ENCODE measurements at regions not wholly inside any gene's neighbourhood (a gene's known extent, or its start where the extent isn't known, plus 50 kb on each side); places are given as distances from the start of the nearest gene placed in this dataset.
"Not testable (repeated sequence)": the region's sequence is repeated elsewhere in the genome, so short reads cannot be mapped to it uniquely, and the experiment has no call there.

- no peak for DNase-seq
Measured at GRCh38 chr6:69623357-69623756, 173.5 kb downstream of the LMBRD1 start.

- DNase-seq, result no peak
Measured at GRCh38 chr6:69622924-69623323, 173.9 kb downstream of the LMBRD1 start.

GRCh38 chr6:69622230-69622629 lies 174.6 kb downstream of the LMBRD1 start:
- DNase-seq, result no peak

- no peak for DNase-seq
Measured at GRCh38 chr6:69617163-69617562, 179.6 kb downstream of the LMBRD1 start.

DNA sequence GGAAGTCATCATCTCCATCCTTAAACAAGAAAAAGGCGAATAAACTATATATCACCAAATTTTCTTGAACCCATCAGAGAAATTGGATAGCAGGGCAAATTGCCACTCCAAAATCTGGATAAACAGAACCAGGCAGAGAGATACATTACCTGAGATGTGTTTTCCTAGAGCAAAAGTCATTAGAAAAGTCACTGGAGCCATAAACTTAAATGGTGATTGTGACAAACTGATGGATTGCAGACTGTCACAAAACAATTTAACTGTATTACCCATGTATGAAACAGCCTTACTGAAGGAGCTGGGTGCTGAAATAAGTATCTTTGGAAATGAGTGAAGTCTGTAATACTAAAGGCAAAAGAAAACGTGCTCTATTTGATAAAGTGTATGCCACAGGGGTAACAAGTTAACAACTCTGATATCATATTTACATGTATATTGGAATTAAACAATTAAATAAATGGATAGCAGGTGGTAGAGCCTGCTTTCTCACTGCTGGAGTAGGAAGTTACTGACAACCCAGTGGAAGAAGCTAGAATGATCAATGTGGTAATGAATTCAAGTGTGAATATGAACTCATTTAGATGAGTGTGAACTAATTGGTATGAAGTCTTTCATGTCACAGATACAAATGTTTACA lies 186.9 kb downstream of the LMBRD1 start:
- DNase-seq, result no peak

DNA sequence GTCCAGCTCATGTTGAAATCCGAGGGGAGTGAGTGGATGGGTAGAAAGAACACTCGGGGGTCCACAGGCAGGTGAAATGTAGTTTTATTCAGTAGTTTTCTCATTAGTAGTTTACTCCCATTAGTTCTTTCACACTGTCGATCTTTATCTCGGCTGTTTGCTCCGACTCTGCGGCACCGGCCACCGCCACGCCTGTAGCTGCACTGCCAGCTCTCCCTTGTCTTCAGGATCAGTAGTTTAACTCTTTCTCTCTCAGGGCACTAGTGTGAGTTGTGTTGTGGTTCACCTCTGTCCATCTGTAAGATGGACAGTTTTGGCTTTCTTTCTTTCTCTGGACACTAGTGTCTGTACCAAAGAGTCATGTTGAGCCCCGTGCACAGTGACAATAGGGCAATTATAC lies 195.7 kb downstream of the LMBRD1 start:
- no peak for DNase-seq

DNA sequence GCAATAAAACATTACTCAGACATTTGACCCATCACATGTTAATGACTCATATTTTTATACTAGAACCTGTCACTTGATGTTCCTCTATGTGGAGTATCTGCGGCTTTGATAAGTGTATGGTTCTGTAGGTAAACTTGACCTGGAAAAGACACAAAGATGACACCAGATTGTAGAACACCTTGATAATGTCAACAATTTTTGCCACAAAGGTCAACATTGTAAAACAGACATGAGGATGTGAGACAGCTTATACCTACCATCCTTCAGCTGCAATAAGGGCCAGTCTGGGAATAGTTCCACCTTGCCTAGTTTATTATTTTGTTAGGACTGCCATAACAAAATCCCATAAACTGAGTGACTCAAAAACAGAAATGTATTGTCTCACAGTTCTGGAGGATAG lies 202.4 kb downstream of the LMBRD1 start:
- no peak for DNase-seq

GRCh38 chr6:69593706-69594105 lies 203.1 kb downstream of the LMBRD1 start:
- no peak for DNase-seq

DNA sequence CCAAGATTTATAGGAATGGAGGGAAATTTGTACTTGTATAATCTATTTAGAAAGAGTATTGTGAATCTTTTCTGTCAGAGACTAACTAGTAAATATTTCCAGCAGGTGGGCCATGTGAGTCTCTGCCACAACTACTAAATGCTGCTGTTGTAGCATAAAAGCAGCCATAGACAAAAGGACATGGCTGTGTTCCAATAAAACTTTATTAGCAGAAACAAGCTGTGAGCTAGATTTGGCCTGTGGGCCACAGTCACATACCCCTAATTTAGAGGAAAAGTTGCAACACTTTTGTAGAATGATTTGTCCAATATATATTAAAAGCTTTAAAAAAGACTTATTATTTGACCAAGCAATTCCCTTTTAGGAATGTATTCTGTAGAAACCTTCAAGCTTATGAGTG lies 207.2 kb downstream of the LMBRD1 start:
- no peak for DNase-seq

DNA sequence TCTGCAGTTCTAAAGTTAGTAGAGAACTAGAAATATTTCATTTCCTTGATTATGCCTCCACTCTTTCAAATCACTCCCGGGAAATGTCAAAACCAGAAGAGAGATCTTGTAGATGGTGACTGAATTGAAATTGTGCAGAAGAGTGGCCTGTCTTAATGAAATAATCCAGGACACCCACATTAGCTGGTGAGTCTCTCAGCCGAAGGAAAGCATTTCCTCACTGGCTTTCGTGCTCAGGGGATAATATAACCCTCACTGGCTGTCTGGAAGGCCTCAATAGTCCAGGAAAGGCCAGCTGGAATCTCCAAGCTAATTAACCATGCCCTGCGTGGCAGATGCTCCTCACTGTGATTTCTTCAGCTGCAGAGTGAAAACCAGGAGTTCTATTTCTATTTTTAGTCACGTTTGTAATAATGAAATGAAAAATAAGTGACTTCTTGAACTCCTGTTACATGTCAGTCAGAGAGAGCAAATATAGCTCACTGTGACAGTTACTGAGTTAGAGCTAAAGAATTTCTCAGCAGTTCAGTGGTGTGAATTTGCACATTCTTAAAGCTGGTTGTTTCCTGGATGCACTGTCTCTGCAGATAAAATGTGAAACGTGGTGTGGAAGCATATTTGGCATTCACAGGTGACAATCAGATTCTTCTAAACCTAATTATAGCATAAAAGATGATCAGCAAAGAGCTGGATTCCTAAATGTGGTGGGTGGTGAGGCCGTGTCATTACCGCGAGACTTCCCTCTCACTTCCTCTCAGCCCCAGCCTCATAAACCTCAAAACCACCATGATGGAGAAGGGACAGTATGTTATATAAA lies 211.7 kb downstream of the LMBRD1 start:
- DNase-seq, result peak; percentile 51

DNA sequence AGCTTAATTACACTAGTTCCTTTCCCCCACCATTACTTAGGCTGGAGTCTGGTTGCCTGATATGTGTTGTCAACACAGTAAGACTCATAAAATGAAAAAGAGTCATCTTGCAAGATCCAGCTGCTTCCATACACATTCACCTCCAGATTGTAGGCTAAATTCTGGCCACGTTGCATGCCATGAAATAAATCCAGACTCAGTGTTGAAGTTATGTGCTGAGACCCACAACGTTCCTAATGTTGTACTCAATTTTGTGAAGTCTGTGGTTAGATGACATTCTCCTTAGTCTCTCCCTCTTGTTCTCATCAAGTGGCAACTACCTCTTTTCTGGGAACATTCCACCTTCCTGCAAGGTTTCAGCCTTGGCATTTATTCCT lies 212.3 kb downstream of the LMBRD1 start:
- no peak for DNase-seq

- no peak for DNase-seq
Measured at GRCh38 chr6:69581581-69581980, 215.2 kb downstream of the LMBRD1 start.

DNA sequence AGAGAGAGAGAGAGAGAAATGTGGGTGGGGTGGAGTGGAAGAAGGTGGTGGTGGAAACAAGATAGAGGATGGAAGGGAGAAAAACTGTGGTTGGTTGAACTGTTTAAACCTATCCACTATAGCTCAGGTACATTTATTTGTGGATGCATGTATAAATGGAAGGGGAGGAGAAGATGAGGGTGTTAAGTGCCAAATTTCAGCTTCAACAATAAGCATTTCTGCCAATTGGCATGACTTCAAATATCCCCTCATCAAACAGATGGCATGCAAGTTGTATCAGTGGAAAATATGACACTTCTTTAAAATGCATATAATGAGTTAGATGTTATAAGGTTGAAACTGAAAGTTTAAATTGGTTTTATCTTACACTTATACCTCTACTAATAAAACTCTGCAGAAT lies 216.1 kb downstream of the LMBRD1 start:
- DNase-seq, result no peak

GRCh38 chr6:69578361-69578890 lies 218.4 kb downstream of the LMBRD1 start:
- DNase-seq, result no peak

GRCh38 chr6:69571234-69571633 lies 225.6 kb downstream of the LMBRD1 start:
- DNase-seq, result no peak

DNA sequence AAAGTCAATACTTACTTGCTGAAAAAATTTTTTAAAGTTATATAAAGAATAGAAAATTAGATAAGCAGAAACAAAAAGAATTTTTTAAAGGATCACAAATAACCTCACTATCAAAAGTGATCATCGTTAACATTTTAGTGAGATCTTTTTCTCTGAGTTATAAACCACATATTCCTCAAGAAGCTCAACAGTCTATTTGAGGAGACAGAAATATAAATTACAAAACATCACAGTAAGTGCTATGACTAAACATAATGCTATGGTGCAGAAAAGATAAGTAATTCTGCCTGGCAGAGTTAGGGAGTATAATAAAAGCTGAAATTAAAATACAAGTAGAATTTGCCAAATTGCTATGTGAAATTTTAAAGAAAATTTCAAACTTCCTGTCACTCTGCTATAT lies 226.7 kb downstream of the LMBRD1 start:
- no peak for DNase-seq

DNA sequence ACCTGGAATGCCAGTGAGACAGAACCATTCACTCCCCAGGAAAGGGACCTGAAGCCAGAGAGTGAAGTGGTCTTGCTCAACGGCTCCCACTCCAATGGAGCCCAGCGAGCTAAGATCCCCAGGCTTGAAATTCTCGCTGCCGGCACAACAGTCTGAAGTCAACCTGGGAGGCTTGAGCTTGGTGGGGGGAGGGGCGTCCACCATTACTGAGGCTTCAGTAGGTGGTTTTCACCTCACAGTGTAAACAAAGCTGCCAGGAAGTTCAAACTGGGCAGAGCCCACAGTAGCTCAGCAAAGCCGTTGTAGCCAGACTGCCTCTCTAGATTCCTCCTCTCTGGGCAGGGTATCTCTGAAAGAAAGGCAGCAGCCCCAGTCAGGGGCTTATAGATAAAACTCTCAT lies 236.2 kb downstream of the LMBRD1 start:
- not testable (repeated sequence) for DNase-seq

- no peak for DNase-seq
Measured at GRCh38 chr6:69555088-69555638, 241.6 kb downstream of the LMBRD1 start.

DNA sequence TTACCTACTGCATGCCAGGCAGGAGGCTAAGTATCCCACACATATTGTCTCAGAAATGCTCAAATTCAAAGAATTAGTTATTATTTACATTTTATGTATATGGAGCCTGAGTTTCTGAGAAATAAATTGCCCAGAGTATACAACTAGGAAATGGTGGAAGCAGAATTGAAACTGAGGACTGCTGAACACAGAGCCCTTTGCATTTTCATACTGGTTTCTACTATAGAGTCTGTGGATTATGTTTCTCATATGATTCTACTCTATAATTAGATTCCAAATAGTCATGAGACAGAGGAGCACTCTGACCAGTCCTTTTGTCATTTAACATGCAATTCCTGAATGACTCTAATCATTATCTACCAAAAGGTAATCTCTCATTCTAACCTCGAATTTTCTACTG lies 254.3 kb downstream of the LMBRD1 start:
- DNase-seq, result no peak

DNA sequence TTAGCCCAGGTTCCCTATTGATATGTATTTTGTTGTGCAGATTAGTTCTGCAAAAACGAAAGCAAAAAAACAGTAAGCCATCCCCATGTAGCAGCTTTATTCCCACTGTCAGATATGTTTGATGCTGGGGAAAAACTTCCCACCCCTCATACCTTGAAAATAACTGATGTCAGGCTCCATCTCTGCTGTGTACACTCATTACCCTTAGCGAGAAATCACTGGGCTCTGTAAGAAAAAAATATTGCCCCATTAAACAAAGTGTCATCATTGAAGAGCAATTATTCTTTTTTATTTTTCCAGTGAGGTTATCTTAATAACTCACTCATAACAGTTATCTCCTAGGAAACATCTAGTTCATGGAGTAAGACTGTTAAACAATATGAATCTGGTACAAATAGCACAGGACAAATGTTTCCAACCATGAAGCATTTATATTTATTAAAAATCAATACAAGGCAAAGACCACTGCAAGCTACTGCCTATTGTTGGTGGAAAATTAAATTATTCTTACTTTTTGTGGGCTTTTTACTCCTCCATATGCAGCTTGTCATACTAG lies 268.8 kb downstream of the LMBRD1 start:
- DNase-seq, result no peak

DNA sequence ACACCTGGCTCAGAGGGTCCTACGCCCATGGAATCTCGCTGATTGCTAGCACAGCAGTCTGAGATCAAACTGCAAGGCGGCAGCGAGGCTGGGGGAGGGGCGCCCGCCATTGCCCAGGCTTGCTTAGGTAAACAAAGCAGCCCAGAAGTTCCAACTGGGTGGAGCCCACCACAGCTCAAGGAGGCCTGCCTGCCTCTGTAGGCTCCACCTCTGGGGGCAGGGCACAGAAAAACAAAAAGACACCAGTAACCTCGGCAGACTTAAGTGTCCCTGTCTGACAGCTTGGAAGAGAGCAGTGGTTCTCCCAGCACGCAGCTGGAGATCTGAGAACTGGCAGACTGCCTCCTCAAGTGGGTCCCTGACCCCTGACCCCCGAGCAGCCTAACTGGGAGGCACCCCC lies 281.3 kb downstream of the LMBRD1 start:
- DNase-seq, result not testable (repeated sequence)

DNA sequence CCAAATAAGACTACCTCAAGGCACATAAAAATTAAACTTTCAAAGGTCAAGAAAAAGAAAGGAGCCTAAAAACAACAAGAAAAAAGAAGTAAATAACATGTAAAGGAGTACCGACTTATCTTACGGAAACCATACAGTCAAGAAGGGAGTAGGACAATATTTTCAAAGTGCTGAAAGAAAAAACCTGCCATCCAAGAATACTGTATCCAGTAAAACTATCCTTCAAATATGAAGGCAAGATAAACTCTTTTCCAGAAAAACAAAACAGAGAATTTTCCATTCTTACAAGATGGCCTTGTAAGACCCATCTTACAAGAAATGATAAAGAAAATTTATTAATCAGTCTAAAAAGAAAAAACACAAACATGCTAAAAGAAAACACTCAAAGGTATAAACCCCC lies 302.2 kb downstream of the LMBRD1 start:
- no peak for DNase-seq

- DNase-seq, result no peak
Measured at GRCh38 chr6:69489970-69490369, 306.8 kb downstream of the LMBRD1 start.

DNA sequence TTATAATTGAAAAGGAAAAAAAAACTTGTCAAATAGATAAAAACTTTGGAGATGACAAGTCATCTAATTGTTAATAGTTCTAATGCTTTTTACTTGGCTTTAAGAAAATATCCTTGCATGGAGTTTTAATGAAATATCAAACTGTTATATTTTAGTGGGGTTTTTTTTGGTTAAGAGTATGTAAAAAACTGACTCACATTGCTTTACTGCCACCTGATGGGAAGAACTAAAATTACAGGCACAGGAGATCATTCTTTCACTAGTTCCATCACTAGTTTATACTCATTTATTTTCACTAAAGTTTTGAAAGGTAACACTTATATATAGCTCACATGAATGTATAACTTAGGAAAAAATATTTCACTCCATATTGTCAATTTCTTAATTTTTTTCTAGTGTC lies 309.1 kb downstream of the LMBRD1 start:
- no peak for DNase-seq
